ENCODE measurements at regions not wholly inside any gene's neighbourhood (a gene's known extent, or its start where the extent isn't known, plus 50 kb on each side); places are given as distances from the start of the nearest gene placed in this dataset.

- no peak overlapping the region for H2AFZ ChIP-seq (ENCODE audit: low read length)
- no peak for FAIRE-seq
Measured at GRCh38 chr13:37212826-37213225, 107.4 kb upstream of the CSNK1A1L start.

More at GRCh38 chr13:37212826-37213225, 107.4 kb upstream of the CSNK1A1L start:
- 6% methylated on average over 2 of the region's 2 CpGs for WGBS (ENCODE audit: low lambda C conversion rate)
- POLR2A ChIA-PET = no interaction called here
- Histone ChIP-seq H3K4me2 (ENCODE audit: low read depth, low read length) (no peak overlapping the region), H3K79me2 (ENCODE audit: insufficient read depth, low read length) (no peaks in the 10 kb centered on the region), H3K36me3 (replicated peaks in 1 of 2; ENCODE audit: control insufficient read depth in 1 of 2, insufficient read depth in 2 of 2, low read length in 2 of 2) (no peaks in the 10 kb centered on the region), H3K4me1 (ENCODE audit: insufficient read depth, low read length) (no peaks in the 10 kb centered on the region), H3K27ac (ENCODE audit: extremely low read length, insufficient read depth, low read length) (no peak overlapping the region), H3K4me3 (replicated peaks in 1 of 3; ENCODE audit: insufficient read depth in 1 of 3, low read depth in 2 of 3, low read length in 3 of 3) (no peak overlapping the region), H3K27me3 (ENCODE audit: control insufficient read depth in 1 of 2, insufficient read depth in 2 of 2, low read length in 2 of 2) (no peaks in the 10 kb centered on the region; a peak in 1 of 5 replicates), H3K9me3 (ENCODE audit: low read length) (no peaks in the 10 kb centered on the region), H3K9ac (ENCODE audit: insufficient read depth, low read depth, low read length) (no peak overlapping the region), H4K20me1 (ENCODE audit: insufficient read depth, low read length) (no peaks in the 10 kb centered on the region)
- ATAC-seq = no peak
- TF ChIP-seq ZSCAN31 (CRISPR knock-in tag; IDR thresholded peaks at IDR 0.05; ENCODE audit: low read depth) (no peak), FOXJ3 (CRISPR knock-in tag; IDR thresholded peaks at IDR 0.05; ENCODE audit: borderline replicate concordance) (no peak), ZNF766 (CRISPR knock-in tag; IDR thresholded peaks at IDR 0.05; ENCODE audit: borderline replicate concordance) (no peak), HNRNPL (IDR thresholded peaks at IDR 0.05; ENCODE audit: low read depth, low read length) (no peak), GZF1 (CRISPR knock-in tag; IDR thresholded peaks at IDR 0.05) (no peak), ATM (IDR thresholded peaks at IDR 0.05; ENCODE audit: borderline replicate concordance) (no peak), PLRG1 (conservative IDR thresholded peaks at IDR 0.05) (no peak), SAP130 (CRISPR knock-in tag; IDR thresholded peaks at IDR 0.05; ENCODE audit: low read depth) (no peak), ZNF7 (CRISPR knock-in tag; IDR thresholded peaks at IDR 0.05) (no peak), PPARG (CRISPR knock-in tag; conservative IDR thresholded peaks at IDR 0.05) (no peak), HOXD1 (CRISPR knock-in tag; IDR thresholded peaks at IDR 0.05) (no peak), TCF12 (IDR thresholded peaks at IDR 0.05) (no peak), TCF12 (CRISPR knock-in tag; IDR thresholded peaks at IDR 0.05) (no peak), ATAD3A (CRISPR knock-in tag; IDR thresholded peaks at IDR 0.05) (no peak), ZNF776 (CRISPR knock-in tag; IDR thresholded peaks at IDR 0.05) (no peak), ZFP62 (CRISPR knock-in tag; IDR thresholded peaks at IDR 0.05) (no peak), ZBTB21 (CRISPR knock-in tag; IDR thresholded peaks at IDR 0.05) (no peak), AHR (CRISPR knock-in tag; IDR thresholded peaks at IDR 0.05) (no peak), FOSL2 (CRISPR knock-in tag; IDR thresholded peaks at IDR 0.05) (no peak)
- TF ChIP-seq, protein P1, sequence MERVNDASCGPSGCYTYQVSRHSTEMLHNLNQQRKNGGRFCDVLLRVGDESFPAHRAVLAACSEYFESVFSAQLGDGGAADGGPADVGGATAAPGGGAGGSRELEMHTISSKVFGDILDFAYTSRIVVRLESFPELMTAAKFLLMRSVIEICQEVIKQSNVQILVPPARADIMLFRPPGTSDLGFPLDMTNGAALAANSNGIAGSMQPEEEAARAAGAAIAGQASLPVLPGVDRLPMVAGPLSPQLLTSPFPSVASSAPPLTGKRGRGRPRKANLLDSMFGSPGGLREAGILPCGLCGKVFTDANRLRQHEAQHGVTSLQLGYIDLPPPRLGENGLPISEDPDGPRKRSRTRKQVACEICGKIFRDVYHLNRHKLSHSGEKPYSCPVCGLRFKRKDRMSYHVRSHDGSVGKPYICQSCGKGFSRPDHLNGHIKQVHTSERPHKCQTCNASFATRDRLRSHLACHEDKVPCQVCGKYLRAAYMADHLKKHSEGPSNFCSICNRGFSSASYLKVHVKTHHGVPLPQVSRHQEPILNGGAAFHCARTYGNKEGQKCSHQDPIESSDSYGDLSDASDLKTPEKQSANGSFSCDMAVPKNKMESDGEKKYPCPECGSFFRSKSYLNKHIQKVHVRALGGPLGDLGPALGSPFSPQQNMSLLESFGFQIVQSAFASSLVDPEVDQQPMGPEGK (CRISPR knock-in tag; IDR thresholded peaks at IDR 0.05) = no peak
- TF ChIP-seq, protein P2, sequence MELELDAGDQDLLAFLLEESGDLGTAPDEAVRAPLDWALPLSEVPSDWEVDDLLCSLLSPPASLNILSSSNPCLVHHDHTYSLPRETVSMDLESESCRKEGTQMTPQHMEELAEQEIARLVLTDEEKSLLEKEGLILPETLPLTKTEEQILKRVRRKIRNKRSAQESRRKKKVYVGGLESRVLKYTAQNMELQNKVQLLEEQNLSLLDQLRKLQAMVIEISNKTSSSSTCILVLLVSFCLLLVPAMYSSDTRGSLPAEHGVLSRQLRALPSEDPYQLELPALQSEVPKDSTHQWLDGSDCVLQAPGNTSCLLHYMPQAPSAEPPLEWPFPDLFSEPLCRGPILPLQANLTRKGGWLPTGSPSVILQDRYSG (CRISPR knock-in tag; IDR thresholded peaks at IDR 0.05) = no peak
- intact Hi-C loops (cut with micrococcal nuclease; ENCODE audit: unreplicated experiment) (no loop called here), in situ Hi-C loops (cut with HindIII; ENCODE audit: extremely low pct_ligation_motif_present, low pct_unique_long_range_greater_than_20kb) (no loop called here)
- no TSS peak for BruUV-seq (replicated peaks)
- DNase-seq (ENCODE audit: low spot score) = no peak
- CTCF ChIA-PET (ENCODE audit: low intra/inter-chr PET ratio, low total read pairs) = no interaction called here

Measured in HepG2 (cell line).